Ishikawa (cell line): ENCODE measurements at regions not wholly inside any gene's neighbourhood (a gene's known extent, or its start where the extent isn't known, plus 50 kb on each side); places are given as distances from the start of the nearest gene placed in this dataset.
A peak's percentile ranks its signal among the peaks of the same experiment; 100 is the strongest.

ENCODE experiments used
- CEBPB ChIP-seq: IDR thresholded peaks from 2 replicates; pipeline ENCODE4 v1.6.1; 2012
- CREB1 ChIP-seq: IDR thresholded peaks from 2 replicates; pipeline ENCODE4 v1.6.1; 2012; ENCODE audit warnings: low read depth
- EGR1 ChIP-seq: IDR thresholded peaks from 2 replicates; pipeline ENCODE4 v1.6.1; 2012
- EP300 ChIP-seq: IDR thresholded peaks from 2 replicates; pipeline ENCODE4 v1.6.1; 2012; ENCODE audit warnings: borderline replicate concordance
- FOXM1 ChIP-seq: IDR thresholded peaks from 2 replicates; pipeline ENCODE4 v1.6.1; 2012; ENCODE audit warnings: low read depth, borderline replicate concordance
- NFIC ChIP-seq: IDR thresholded peaks from 2 replicates; pipeline ENCODE4 v1.6.1; 2012
- RAD21 ChIP-seq: IDR thresholded peaks from 2 replicates; pipeline ENCODE4 v1.6.1; 2012; ENCODE audit warnings: low read depth
- TAF1 ChIP-seq: IDR thresholded peaks from 2 replicates; pipeline ENCODE4 v1.6.1; 2012; ENCODE audit warnings: low read depth, mild to moderate bottlenecking
- TCF12 ChIP-seq: IDR thresholded peaks from 2 replicates; pipeline ENCODE4 v1.6.1; 2012; ENCODE audit warnings: low read depth
- TEAD4 ChIP-seq: IDR thresholded peaks from 2 replicates; pipeline ENCODE4 v1.6.1; 2012
- USF1 ChIP-seq: IDR thresholded peaks from 2 replicates; pipeline ENCODE4 v1.6.1; 2012
- YY1 ChIP-seq: IDR thresholded peaks from 2 replicates; pipeline ENCODE4 v1.6.1; 2012; ENCODE audit warnings: low read depth
- ZBTB7A ChIP-seq: IDR thresholded peaks from 2 replicates; pipeline ENCODE4 v1.6.1; 2012; ENCODE audit warnings: low read depth
- TF ChIP-seq, protein P1 (sequence below): IDR thresholded peaks from 2 replicates; pipeline ENCODE4 v1.6.1; 2012; ENCODE audit warnings: low read depth, mild to moderate bottlenecking
- TF ChIP-seq, protein P2 (sequence below): IDR thresholded peaks from 2 replicates; pipeline ENCODE4 v1.6.1; 2012

GRCh38 chr5:166959766-166960165 is 1331.7 kb upstream of the WWC1 start:
- TF ChIP-seq TAF1 (no peak), EGR1 (no peak), RAD21 (no peak), CREB1 (no peak), FOXM1 (no peak), CEBPB (no peak), TCF12 (no peak)
- TF ChIP-seq, protein P1, sequence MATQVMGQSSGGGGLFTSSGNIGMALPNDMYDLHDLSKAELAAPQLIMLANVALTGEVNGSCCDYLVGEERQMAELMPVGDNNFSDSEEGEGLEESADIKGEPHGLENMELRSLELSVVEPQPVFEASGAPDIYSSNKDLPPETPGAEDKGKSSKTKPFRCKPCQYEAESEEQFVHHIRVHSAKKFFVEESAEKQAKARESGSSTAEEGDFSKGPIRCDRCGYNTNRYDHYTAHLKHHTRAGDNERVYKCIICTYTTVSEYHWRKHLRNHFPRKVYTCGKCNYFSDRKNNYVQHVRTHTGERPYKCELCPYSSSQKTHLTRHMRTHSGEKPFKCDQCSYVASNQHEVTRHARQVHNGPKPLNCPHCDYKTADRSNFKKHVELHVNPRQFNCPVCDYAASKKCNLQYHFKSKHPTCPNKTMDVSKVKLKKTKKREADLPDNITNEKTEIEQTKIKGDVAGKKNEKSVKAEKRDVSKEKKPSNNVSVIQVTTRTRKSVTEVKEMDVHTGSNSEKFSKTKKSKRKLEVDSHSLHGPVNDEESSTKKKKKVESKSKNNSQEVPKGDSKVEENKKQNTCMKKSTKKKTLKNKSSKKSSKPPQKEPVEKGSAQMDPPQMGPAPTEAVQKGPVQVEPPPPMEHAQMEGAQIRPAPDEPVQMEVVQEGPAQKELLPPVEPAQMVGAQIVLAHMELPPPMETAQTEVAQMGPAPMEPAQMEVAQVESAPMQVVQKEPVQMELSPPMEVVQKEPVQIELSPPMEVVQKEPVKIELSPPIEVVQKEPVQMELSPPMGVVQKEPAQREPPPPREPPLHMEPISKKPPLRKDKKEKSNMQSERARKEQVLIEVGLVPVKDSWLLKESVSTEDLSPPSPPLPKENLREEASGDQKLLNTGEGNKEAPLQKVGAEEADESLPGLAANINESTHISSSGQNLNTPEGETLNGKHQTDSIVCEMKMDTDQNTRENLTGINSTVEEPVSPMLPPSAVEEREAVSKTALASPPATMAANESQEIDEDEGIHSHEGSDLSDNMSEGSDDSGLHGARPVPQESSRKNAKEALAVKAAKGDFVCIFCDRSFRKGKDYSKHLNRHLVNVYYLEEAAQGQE = no peak

- TF ChIP-seq USF1 (peak; percentile 24; the same call in 1 of the 2 replicates), CEBPB (no peak), RAD21 (peak; percentile 23; the same call in 1 of the 2 replicates)
Observed at GRCh38 chr5:166961028-166961427, 1330.4 kb upstream of the WWC1 start.

DNA sequence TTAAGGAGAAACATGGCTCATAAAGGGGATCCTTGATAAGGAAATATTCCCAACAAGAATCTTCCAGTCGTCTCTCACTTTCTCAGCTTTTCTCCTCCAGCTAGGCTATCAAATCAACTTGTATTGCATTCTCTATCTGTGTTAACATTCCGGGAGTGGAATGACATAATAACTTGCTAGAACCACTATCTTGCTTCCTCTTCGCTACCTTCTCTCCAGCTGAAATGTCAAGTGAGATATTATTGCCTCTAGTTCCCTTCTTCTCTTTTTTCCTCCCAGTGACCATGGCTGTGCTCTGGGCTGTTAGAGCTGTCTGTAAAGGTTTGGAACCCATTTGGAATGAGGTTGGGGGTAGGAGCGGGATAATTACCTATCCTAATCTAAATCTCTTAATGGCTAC is 1329.5 kb upstream of the WWC1 start:
- no peak for TF ChIP-seq CEBPB
- no peak for TF ChIP-seq ZBTB7A
- no peak for TF ChIP-seq NFIC
- TF ChIP-seq TCF12 = no peak
- TF ChIP-seq, protein P1 = no peak
- TF ChIP-seq YY1 = no peak
- TF ChIP-seq USF1 = no peak
- no peak for TF ChIP-seq FOXM1
- no peak for TF ChIP-seq TEAD4
- TF ChIP-seq RAD21 = no peak
- no peak for TF ChIP-seq EP300
- no peak for TF ChIP-seq CREB1

GRCh38 chr5:166962461-166962860 is 1329.0 kb upstream of the WWC1 start:
- TF ChIP-seq TCF12 (no peak), EGR1 (no peak), ZBTB7A (no peak), FOXM1 (no peak), NFIC (no peak)

DNA sequence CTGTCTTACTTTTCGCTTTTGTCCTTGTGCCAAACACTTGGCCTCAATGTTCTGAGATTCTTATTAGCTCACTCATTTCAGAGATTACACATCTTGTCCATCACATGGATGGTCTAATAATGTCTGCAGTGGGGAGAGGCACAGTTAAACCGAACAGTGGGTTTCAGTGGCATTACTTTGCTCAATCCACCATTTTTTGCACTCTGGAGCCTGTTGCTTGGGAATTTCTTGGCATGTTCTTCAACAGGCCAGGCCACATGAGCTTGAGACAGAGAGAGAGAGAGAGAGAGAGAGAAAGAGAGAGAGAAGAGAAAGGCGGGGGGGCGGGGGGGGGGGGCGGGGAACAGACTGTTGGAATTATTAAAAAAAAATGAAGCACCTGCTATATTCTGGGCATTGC is 1327.8 kb upstream of the WWC1 start:
- no peak for TF ChIP-seq EP300

DNA sequence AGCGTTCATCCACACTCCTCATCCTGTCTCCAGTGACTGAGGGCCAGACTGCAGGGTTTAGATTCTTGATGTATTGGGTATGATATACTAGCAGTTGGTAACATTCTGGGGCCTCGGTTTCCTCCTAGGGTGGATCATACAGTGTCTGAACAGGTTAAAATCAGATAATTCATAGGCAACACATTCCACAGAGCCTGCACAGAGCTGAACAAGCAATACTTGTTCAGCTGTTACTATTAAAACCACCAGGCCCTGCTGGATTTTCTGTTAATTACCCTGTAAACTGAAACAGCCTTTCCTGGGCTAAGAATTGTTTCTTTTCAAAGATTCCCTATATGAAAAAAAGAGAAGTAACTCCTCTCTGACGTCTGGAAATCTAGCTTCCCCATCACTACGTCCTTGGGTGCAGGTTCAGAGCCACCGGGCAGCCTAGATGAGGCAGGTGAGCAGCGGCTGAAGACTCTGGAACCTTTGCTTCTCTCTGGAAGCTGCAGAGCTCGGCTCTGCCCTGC is 1313.5 kb upstream of the WWC1 start:
- TF ChIP-seq TAF1 (no peak), RAD21 (no peak), CREB1 (no peak), FOXM1 (no peak), NFIC (no peak), EGR1 (no peak), YY1 (no peak), ZBTB7A (no peak)

GRCh38 chr5:166979307-166979895 is 1312.0 kb upstream of the WWC1 start:
- no peak for TF ChIP-seq TCF12
- TF ChIP-seq RAD21 = no peak
- TF ChIP-seq EGR1 = no peak

- TF ChIP-seq TAF1 (no peak), YY1 (no peak)
- TF ChIP-seq, protein P2, sequence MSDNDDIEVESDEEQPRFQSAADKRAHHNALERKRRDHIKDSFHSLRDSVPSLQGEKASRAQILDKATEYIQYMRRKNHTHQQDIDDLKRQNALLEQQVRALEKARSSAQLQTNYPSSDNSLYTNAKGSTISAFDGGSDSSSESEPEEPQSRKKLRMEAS = no peak
Observed at GRCh38 chr5:166980666-166981065, 1310.8 kb upstream of the WWC1 start.
